Stimulated activated CD8-positive, alpha-beta memory T cell treated with anti-CD3 and anti-CD28 coated beads, Interleukin-12 subunit alpha, Interleukin-12 subunit beta, amount 100 ng/mL, for 4 hours (primary cell): ENCODE measurements at regions not wholly inside any gene's neighbourhood (a gene's known extent, or its start where the extent isn't known, plus 50 kb on each side); places are given as distances from the start of the nearest gene placed in this dataset.
"Not testable (repeated sequence)": the region's sequence is repeated elsewhere in the genome, so short reads cannot be mapped to it uniquely, and the experiment has no call there.

Experiments
- DNase-seq: peaks from one replicate; pipeline ENCODE4 v3.0.0-alpha.2; 2020; ENCODE audit warnings: low read depth

DNA sequence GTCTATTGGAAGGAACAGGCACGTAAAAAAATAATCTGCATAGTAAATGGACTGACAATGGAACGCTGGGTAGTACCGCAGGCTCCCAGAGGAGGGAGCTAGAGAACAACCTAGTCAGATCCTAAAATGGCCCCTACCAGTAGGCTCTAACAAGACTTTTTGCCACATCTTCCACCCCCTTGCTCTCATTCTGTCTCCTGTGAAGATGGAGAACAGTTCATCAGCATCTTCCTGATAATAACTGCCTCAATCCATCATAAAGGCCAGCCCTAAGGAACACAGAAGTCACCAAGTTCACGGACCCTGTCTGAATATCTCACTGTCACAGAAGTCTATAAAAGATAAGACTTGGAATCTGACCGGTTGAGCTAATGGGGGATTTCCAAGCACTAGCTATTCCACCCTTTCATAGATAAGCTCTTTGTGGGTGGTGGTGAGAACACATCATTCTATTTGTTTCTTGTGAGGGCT is 133.4 kb downstream of the SLC1A3 start:
- DNase-seq = peak; percentile 19

DNA sequence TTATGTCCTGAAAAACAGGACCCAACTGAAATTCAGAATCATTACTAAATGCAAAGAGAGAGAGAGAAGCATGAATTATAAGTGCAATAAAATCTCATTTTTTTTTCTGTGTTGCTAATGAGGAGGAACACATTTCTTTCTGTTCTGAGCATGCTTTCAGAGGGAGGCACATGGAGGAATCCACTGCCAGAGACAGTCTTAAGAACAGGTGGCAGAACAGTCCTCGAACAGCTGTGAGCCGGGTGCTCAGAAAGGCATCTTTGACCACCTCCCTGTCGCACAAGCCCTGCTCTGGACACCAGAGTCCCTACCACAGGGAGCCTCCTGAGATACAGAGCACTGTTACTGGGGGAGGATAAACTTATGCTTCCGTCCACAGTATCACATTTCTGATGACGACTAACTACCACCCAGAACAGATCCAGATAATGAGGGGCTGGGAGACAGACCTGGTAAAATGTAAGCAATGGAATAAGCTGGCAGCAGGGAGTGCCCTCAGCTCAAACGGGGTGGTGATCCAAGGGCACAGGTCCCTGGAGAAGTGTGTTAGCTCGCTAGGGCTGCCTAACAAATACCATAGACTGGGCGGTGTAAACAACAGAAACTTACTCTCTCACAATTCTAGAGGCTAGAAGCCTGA is 134.0 kb downstream of the SLC1A3 start:
- no peak for DNase-seq

DNA sequence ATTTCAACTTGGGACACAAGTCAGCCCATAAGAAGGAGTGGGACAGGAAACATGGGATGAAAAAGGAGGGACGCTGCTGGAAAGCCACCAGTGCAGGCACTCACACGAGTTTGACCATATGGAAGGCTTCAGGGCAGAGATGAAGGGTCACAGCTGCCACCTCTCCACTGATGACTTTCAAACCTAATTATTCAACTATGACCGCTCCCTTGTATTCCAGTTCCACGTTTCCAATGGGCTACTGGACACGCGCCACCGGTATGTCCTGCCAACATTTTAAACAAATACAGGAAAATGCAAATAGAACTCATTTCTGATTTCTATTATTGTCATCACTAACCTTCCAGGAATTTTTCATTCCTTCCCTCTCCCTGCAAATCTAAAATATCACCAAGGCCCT is 134.7 kb downstream of the SLC1A3 start:
- DNase-seq = no peak

DNA sequence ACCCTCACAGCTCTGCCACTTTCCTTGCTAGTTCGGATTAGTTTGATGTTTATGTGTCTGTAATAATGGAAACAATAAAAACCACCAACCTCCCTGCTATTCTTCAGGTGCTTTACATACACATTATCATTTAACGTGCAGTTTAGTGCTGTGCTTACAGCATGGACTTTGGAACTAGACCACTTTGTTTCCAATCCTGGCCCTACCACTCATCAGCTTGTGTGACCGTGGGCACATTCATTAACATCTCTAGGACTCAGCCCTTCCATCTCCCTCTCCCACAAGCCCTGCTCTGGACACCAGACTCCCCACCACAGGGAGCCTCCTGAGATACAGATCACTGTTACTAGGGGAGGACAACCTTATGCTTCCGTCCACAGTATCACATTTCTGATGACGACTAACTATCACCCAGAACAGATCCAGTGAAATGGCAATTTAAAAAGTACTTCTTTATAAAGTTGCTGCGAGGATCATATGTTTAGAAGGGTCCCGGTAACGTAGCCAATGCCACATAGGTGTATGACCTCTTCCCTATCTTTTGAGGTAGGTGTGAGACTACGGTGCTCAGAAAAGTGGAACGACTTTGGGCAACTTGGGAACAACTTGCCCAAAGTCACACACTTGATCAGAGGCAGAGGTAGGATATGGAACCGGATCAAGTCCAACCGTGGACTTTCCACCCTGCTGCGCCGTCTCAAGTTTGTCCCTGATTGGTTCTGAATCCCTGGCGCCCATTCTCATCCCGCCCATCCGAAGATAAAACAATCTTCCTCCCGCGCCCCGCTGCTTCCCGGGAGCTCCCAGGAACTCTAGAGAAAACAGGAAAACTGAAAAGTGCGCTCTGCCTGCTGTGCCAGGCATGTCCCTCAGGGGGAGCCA is 132.4 kb upstream of the NIPBL start:
- no peak for DNase-seq

DNA sequence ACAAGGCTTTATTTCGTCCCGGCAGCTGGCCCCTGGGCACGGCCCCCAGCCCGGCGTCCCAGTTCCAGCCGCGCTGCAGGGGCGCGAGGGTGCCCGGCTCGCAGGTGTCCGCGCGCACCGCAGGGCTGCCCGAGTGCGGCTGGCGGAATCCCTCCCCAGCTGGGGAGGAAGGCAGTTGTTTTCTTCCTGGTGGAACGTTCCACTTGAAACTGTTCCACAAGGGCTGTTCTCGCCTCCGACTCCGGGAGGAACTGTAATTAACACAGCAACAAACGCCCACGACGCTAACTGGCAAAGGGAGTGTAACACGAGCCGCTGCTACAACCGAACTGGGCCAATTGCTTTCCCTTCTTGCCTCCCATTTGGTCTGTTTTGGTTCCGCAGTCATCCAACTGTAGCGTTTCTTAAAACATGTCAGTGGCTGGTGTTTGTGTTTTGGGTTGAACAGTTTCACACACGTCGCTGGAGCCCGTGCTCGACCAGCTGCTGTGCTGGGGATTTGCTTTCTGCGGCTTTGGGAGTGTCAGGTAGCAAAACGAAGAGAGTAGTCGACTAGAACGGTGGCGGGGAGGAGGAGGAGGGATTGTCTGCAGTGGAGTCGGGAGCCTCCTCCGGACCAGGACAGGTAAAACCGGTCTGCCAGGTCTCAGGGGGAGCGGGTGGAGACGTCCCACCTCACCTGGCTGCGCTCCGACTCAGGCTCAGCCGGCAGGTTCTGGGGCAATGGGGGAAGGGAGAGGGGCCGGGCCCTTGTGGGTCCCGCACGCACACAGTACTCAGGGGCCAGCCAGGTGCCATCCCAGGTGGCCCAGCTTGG is 131.6 kb upstream of the NIPBL start:
- DNase-seq = no peak

DNA sequence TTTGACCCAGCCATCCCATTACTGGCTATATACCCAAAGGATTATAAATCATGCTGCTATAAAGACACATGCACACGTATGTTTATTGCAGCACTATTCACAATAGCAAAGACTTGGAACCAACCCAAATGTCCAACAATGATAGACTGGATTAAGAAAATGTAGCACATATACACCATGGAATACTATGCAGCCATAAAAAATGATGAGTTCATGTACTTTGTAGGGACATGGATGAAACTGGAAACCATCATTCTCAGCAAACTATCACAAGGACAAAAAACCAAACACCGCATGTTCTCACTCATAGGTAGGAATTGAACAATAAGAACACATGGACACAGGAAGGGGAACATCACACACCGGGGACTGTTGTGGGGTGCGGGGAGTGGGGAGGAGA is 128.8 kb upstream of the NIPBL start:
- not testable (repeated sequence) for DNase-seq

DNA sequence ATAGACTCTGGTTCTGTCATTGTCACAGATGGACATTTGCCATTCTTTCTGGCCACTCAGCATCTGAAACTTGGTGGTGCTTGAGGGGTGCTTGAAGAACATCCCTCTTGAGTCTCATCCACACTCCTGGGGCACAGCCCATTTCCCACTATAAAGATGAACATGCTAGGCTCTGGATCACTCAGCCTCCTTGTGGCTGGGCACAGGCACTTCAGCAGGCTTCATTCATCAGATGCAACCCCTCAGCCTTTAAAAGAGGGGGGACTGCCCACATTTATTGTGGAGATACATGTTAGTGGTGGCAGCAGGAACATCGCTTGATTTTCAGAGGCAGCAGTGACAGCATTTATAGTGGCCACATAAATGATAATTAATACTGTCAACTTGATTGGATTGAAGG is 124.7 kb upstream of the NIPBL start:
- DNase-seq = no peak

DNA sequence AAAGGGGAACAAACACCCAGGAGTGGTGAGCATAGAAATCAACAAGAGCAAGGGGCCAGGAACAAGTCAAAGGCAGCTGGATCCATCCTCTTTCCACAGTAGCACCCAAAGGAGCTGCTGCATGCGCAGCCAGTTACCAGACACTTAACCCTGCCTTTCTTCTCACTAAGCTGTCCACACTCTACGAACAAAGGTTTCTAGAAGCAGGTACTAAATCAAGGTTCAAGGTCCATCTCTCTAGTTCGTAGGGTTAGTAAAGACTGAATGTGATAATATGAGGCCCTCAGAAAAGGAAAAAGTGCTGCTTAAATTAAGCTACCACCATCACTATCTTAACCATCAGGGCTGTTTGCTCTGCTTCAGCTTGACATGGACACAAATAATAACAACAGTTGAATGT is 121.2 kb upstream of the NIPBL start:
- DNase-seq = no peak

DNA sequence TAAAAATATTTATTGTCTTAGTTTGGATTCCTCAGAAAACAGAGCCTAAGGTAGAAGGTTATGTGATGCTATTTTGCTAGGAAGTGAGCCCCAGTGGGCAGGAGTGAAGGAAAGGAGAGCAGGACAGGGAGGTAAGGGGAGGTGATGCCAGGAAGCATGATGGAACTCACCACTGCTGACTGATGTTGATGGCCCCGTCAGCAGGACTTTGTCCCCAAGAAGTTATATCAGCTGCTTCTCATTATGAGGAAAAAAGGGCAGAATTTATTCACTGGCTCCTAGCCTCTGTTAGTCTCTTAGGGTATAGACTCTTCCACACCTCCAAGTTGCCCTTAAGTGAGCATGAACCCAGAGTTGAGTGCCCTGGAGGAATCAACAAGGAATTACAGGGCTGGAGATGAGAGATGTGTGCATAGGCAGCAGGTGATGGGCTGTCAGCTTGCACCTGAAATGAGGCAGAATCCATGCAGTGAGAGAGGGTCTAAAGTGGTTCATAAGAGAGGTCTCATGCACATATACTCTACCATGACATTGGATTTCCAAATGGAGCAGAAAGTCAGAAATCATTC is 120.6 kb upstream of the NIPBL start:
- DNase-seq = no peak

DNA sequence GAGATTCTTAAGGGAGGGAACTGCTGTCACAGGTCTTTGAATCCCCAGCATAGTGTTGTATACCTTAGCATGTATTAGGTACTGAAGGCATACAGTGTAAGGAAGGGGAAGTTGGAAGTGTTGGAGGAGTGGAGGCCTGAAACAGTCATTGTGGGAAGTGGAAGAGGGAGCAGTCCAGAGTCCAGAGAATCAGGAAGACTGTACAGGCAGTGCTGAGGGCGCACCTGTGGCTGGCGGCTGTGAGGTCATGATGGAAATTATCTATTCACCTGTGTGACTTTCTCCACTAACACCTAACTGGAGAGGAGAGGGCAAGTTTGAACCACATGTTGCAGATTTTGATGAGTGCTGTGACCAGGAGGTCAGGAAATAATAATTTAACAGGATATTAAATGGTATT is 119.7 kb upstream of the NIPBL start:
- no peak for DNase-seq

DNA sequence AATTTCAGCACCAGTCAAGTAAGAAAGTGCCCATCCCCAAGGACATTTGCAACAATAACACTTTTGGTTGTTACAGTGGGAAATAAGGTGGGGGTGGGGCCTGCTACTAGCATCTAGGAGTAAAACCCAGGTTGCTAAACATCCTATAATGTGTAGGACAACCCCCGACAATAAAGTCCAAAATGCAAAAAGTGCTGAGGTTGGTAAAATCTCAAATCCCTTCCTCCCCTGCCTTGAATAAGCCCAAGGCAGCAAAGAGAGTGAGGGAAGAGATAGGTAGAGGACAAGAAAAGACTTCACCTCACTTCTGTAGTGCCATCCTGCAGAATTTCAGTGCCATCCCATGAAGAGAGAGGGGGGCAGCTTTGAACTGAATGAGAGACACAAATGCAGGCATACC is 117.5 kb upstream of the NIPBL start:
- DNase-seq = no peak

DNA sequence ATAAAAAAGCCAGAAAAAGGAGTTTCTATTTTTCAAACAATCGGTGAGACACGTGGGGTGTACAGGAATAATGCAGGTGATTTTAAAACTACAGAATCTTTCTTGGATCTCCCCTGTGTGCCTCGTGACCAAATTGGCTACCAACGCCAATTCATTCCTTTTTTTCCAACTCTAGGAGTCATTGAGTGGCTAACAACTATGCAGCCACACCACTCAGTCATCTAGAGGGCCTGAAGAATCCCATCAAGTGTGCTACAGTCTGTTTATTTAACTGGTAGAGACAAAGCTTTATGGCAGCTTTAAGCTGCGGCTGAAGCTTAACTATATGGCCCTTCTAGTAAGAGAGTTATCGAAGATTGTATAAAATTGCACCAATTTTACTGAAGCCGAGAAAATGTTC is 113.1 kb upstream of the NIPBL start:
- DNase-seq = no peak

DNA sequence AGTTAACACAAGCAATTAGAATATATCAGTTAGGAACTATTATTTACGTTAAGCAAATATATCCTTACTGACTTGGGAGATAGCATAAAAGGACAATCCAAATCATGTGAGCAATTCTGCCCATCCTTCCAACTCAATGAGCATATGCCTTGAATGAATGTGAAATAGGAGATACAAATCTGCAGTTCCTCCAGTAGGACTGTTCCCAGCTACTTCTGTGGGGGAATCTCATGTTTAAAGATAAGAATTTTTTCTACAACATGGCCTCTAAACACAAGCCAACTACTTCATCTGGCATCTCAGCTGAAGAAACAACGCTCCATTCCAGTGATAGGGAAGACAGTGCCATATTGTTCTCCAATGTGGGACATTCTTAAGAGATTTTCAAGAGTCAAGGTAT is 110.7 kb upstream of the NIPBL start:
- DNase-seq = no peak

DNA sequence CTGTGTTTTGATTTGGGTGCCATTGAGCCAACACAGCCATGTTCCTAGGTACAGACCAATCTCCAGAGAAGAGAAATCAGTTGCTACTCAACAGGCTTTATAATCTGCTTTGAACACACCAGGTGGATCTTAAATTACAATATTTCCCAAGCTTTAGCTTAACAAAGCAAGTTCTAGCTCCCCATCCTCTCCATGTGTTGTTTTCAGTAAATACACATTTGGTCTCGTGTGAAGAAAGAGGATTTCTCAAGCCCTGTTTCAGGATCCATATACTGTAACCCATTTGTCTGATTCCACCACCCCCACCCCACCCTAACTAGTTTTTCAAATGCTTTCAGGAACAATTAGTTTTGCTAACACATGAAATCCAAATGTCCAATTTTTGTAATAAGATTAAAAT is 109.6 kb upstream of the NIPBL start:
- no peak for DNase-seq

DNA sequence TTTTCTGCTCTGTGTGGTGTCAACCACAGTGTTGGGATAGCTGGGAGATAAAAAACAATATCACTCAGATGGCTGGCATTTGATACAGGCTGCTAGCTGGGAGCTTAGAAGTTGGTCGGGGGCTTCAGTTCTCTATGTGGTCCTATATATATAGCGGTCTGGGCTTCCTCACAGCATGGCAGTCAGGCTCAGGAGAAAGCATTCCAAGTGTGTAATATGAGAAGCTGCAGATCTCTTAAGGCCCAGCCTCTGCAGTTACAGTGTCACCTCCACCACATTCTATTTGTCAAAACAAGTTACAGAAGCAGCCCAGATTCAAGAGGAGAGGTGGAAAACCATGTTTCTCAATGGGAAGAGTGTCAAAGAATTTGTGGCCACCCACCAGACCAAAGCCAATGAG is 108.1 kb upstream of the NIPBL start:
- no peak for DNase-seq

DNA sequence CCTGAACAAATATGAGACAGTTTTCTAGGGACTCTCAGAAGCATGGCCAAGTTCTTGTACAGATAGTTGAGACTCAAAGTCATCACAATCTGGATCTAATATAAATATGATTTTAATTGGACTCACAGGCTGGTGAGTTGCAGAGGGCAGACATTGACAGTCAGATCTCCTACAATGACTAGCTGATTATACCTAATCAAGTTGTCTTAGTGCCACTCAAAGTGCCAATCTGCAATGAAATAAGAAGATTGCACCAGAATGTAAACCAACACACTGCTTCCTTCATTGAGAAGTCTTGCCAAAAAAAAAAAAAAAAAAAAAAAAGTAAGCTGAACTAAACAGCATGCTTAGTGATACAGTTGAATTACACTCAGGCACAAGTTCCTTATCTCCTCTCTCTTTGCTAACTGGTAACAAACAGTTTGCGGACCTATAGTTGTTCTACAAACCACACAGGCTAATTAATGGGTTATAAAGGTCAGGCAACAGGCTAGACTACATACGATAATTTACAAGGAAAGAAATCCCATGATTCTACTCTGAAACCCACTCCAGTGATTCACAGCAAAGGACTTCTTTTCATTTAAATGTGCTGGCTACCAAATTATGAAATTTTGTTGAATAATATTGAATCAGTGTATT is 107.3 kb upstream of the NIPBL start:
- no peak for DNase-seq

DNA sequence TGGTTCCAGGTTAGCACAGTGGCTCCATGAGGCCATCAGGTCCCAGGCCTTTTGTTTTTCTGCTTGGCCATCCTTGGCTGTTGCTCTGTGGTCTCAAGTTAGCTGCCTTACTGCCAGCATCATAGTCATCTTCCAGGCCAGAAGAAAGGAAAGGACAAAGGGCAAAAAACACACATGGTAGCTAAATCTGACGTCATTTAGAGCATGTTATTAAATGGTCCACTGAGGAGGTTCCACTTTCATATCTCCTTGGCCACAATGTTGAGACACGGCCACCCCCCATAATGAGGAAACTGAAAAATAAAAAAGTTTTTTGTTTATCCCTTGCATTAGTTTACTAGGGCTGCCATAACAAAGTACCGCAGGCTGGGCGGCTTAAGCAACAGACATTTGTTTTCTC is 106.4 kb upstream of the NIPBL start:
- DNase-seq = no peak

DNA sequence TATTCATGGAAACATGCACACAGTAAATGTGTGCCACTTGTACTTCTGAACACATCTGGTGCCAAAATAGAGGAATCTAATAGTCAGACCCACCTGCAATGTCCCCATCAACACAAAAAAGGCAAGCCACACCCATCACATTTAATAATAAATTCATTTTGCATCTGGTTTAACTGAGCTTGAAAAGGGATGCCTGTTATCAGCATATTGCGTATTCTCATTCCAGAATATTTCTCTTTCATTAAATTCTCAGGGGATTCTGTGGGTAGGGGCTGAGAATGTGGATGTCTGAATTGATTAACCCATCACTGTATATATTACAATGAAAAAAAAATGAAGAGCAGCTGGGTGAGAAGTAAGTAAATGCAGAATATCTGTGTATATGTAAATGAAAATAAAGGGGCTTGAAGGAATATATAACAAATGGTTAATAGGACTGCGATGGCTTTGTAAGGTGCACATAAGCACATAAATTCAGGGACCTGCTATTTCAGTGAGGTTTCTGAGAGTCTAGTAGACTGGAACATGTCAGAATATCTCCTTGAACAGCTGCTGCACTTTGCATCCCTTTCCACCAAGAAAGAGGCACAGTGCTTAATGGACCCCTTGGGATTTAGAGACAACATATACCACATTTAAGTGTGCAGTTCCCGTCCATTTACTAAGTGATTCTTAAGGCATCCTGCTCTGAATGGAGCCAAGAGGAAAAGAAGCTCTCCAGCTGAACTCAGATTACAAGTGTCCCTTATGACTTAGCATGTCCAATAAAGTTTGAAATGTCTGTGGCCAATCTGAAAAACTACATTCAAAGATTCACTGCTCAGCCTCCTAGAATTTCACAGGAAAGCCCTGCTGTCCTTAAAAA is 104.1 kb upstream of the NIPBL start:
- no peak for DNase-seq

DNA sequence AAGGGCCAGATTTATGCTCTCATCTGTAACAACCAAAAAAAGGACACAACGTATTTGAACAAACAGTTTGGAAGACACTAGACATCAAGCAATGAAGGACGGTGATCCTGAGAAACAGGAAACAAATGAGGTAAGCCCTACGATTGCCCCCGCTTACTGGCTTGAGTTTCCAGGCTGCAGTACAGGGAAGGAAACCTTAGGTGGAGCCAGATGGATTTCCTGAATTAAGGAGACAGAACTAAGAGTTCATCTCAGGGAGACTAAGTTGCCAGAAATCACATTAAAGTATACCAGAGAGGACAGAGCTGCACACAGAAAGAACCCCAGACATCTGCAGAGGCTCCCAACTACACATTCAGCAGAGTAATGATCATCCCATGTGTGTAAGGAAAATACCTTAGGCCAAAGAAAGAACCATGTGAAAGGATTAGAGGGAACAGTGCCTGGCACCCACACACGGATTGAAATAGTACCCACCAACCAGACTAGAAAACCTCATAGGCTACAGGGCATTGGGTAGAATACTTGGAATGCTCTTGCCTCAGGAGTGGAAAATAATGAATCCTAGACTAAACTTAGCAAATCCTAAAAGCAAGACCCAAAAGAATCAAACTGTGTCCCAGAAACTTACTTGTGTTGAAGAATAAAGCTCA is 99.3 kb upstream of the NIPBL start:
- no peak for DNase-seq

DNA sequence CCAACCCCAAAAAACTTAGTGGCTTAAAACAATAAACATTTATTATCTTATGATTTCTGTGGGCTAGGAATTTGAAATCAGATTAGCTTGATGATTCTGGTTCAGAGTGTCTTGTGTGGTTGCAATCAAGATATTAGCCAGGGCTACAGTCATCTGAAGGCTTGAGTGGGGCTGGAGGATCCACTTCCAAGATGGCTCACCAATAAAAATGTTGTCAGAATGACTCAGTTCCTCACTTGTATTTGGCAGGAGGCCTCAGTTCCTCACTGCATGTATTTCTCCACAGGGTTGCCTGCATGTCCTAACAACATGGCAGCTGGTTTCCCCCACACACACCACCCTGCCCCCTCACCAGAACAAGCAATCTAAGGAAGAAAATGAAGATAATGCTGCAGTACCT is 98.2 kb upstream of the NIPBL start:
- no peak for DNase-seq
